Middle frontal gyrus (tissue), 1 donor: ENCODE measurements at regions not wholly inside any gene's neighbourhood (a gene's known extent, or its start where the extent isn't known, plus 50 kb on each side); places are given as distances from the start of the nearest gene placed in this dataset.

ENCODE experiments used
- DNase-seq: peaks from one replicate; pipeline ENCODE4 v3.0.0-alpha.2; 2015; ENCODE audit warnings: low spot score; ENCODE audit errors: extremely low spot score

GRCh38 chr5:2658447-2658846 lies 93.0 kb downstream of the IRX2 start:
- DNase-seq = no peak

GRCh38 chr5:2657151-2657550 lies 94.3 kb downstream of the IRX2 start:
- no peak for DNase-seq

- DNase-seq = no peak
Measured at GRCh38 chr5:2656206-2656605, 95.3 kb downstream of the IRX2 start.

DNA sequence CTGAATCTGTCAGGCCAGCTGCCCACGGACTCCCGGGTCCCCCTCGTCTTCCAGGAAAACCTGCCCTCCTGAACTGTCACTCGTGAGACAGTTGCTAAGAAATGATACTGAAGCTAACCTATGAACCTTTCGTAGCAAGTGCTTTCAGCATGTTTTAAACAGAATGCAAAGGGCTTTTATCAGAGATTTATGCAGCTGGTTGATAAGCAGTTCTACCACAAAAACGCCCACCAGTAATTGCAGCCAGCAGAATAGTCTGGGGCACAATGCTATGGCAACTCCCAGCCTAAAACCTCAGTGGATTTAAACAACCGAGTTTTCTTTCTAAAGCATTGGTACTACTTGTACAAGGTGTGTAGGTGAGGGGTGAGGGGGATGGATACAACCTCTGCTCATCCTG lies 97.5 kb downstream of the IRX2 start:
- no peak for DNase-seq

- DNase-seq = no peak
Measured at GRCh38 chr5:2651116-2651515, 100.4 kb downstream of the IRX2 start.

DNA sequence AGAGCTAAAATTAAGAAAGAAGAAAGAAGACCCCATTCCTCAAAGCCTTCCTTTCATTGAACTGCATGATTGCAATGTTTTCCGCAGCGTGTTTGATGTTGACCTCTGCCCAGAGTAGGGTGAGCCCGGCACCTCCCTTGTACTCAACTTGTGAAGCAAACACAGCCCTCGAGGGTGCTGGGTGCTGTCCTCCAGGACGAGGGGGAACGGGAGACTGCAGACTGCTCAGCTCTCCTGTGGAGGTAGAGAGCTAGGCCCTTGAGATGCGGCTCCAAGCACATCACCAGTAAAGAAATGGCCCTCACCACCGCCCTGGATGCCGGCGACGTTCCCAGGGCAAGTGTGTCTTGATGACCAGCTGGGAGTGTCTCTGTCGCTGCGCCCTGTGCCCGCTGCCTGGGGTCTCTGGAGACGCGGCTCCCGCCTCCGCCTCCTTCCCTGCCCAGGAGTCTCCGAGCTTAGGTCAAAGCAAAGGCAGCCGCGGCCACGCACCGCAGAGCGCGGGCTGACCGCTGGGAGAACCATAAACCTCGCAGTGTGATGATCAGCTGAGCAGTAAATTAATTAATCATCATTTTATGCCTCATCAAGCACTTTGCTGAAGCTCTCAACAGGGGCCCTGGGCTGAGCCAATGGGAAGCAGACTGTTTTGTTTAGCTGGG lies 108.7 kb downstream of the IRX2 start:
- no peak for DNase-seq

- DNase-seq = no peak
Measured at GRCh38 chr5:2640717-2641116, 110.8 kb downstream of the IRX2 start.

DNA sequence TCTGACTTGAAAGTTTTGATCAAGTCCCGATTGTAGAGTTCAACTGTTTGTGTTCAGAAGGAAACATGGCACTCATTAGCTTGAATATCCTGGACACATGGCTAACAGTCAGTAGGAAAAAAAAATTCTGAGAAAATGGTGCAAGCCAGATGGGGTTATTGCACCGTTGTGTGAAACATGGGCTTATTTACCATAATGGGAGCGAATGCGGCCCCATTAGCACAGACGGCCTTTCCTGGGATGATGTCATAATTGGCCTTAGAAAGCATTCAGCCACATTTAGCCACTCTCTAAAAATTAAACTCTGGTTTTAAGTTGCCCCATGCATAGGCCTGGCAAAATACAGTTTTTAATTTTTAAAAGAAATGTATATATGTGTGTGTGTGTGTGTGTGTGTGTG lies 112.1 kb downstream of the IRX2 start:
- no peak for DNase-seq

GRCh38 chr5:2634399-2635176 lies 116.9 kb downstream of the IRX2 start:
- no peak for DNase-seq

DNA sequence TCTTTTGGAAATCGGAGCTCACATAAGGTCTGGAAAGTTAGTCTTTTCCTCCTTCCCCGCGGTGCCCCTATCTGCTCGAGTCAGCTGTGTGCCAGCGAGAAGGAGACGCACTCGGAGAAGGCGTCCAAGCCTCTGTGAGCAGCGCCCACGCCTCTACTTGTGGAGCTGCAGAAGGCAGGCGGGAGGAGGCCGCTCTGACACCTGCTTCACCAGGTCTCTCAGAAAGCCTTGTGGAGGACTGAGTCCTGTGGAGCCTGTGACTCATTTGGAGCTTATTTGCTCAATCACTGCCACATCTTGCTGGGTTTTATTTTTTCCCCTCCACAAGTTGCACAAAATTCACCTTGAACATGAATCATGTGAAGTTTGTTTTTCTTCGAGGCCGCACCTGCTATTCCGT lies 117.5 kb downstream of the IRX2 start:
- DNase-seq = no peak

DNA sequence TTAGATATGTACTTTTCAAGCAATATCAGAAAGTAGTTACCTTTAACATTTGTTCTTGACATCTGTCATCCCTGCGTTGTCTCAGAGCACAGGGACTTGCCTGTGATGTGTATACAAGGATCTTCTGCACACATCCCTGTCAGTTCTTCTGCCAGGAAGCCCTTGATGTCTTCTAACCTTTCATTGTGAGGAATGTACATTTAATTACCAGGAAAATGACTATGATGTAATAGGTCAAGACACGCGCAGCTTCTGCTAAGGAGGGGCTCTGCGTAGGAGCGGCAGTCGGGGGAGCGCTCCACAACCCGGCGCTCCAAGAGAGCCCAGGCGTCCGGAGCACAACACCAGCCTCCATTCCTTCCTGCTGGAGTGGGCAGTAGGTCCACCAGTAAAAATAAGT lies 119.7 kb downstream of the IRX2 start:
- no peak for DNase-seq

GRCh38 chr5:2629045-2629444 lies 122.4 kb downstream of the IRX2 start:
- no peak for DNase-seq

DNA sequence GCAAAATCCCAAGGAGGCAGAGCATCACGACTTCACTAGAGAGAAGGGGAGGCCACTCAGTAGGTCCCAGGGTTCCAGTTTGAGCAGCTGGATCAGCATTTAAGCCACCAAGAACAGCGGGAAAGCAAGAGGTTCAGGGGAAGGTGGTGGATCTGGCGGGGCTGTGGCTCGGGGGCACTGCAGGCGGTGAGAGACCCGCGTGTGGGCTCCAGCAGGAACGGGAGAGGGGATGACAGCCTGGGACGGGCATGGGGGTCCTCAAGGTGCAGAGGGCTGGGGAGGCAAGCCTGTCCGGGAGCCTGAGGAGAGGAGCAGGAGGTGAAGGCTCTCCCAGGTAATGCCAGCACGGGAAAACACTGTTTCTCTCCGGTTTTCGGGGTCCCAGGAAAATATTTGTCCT lies 123.6 kb downstream of the IRX2 start:
- DNase-seq = no peak

- DNase-seq = no peak
Measured at GRCh38 chr5:2626572-2626971, 124.9 kb downstream of the IRX2 start.

GRCh38 chr5:2622866-2623265 lies 128.6 kb downstream of the IRX2 start:
- DNase-seq = no peak

DNA sequence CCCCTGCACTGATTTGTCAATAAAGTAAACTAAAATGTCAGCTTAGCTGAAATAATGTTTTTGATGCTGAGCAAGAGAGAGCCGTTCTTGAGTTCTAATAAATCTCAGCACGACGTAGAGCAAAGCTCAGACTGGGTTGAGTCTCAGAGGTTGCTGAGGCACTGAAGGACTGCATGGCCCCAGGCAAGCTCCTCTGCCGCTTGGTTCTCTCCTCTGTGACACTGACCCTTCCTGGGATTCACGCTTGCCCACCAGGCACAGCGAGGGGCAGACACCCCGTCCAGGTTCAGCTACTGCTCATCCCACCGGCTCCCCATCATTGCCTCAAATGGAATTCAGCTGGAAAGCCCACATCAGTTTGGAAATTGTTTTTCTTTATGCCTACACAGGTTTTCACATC lies 129.8 kb downstream of the IRX2 start:
- no peak for DNase-seq

GRCh38 chr5:2619216-2619615 lies 132.3 kb downstream of the IRX2 start:
- DNase-seq = no peak

DNA sequence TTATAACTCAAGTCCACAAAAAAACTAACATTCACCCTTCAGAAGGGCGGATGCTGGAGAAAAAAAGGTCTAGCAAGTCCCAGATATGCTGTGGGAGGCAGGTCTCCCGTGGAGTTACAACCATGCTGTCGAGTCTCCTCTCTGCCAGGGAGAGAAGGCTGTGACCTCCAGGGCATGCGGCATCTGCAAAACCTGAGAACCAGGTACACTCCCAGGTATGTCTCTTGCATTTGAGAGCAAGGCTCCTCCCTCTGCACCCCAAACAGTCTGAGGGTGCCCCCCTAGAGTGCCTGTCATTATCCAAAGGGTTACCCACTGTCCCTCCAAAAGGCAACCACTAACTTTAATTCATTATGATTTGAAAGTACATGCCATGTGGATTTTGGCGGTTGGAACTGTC lies 134.0 kb downstream of the IRX2 start:
- DNase-seq = no peak

DNA sequence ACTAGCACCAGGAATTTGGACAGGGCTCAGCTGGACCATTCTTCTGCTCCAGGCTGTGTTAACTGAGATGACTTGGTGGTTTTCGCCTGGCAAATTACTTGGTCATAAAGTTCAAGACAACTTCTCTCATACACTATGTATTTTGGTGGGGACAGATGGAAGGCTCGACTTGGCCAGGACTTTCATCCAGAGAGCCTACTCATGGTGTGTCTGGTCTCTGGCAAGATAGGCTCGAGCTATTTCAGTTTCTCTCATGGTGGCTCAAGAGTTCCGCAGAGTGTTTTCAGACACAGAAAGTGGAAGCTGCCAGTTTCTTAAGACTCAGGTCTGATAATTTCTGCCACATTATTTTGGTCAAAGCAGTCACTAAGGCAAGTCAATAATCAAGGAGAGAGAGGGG lies 135.6 kb downstream of the IRX2 start:
- no peak for DNase-seq

- no peak for DNase-seq
Measured at GRCh38 chr5:2614571-2614970, 136.9 kb downstream of the IRX2 start.

GRCh38 chr5:2611659-2612058 lies 139.8 kb downstream of the IRX2 start:
- DNase-seq = no peak

DNA sequence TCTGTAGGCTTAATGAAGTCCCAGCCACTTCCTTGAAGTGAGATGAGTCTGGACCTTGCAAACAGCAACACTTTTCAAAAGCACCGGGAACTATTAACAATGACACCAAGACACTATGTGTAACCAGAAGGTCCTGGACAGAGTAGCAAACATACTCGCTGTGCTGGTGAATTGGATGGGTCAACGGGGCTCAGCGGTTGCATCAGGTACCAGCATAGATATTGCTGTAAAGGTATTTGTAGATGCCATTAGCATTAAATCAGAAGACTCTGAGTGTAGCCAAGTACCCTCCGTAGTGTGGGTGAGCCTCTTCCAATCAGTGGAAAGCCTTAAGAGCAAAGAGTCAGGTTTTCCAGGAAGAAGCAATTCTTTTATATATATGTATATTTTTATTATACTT lies 140.5 kb downstream of the IRX2 start:
- no peak for DNase-seq

GRCh38 chr5:2608391-2608790 lies 143.1 kb downstream of the IRX2 start:
- no peak for DNase-seq
